Islet of Langerhans (tissue), 1 donor: ENCODE measurements at regions not wholly inside any gene's neighbourhood (a gene's known extent, or its start where the extent isn't known, plus 50 kb on each side); places are given as distances from the start of the nearest gene placed in this dataset.

Source experiments
- FAIRE-seq: peaks from one replicate; lab custom pipeline; 2011; peaks lifted over from hg19 to GRCh38; lab: Jason Lieb, UNC

DNA sequence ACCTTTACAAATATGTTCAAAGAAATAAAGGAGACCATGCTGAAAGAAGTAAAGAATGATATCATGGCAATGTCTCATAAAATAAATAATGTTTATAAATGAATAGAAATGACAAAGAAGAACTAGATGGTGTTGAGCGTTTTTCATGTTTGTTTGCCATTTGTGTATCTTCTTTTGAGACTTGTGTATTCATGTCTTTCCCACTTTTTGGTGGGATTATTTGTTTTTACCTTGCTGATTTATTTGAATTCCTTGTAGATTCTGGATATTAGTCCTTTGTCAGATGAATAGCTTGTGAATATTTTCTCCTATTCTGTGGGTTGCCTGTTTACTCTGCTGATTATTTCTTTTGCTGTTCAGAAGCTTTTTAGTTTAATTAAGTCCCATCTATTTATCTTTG lies 732.4 kb downstream of the FAT4 start:
- no peak for FAIRE-seq

DNA sequence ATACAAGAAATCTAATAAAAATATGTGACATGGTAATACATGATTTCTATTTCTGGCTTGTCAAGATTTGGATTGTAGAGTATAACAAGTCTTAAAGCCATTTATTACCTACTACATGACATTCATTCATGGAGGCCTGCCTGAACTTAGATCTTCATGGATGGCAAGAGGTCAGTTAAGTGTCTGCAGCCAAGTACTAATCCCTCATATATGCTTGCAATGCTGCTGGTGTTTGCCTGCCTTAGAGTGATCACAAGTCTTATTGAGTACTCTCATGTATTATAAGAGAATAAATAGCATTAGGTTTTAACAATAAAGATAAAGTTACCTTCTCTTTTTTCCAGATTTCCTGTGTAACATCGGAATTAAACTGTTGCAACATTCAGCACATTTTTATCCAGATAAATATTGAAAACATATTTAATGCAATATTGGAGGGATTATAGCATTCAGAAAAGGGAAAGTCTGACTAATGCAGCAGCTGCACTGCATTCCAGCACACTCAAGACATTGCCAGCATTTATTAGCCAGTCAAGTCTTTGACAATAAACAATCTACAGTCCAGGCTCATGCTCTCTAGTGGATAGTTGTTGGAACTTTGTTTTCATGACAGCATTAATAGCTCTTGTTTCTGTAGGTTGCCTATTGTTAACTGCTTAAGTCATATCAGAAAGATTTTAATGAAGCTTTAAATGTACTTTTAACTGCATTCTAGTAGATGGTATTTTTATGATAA lies 737.1 kb downstream of the FAT4 start:
- FAIRE-seq, result no peak

DNA sequence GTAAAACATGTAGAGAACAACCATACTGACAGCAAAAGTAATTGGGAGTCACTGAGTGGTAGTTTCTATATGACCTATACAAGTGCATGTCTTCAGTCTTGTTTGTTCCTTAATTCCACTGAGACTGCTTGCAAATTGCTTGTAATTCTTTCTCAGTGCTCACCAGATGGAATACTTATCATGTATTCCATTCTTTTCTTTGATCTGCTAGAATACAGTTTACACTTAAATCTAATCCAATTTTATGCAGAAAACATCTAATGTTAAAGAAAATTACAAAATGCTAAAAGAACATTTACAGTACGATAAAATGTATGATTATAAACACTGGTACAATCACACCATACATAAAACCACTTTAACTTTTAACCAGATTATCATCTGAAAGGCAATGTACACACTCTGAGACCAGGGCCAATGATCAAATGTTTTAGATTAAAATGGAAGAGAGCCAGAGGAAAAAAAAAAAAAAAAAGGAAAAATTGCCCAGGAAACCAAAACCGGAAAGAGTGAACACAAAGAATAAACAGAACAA lies 741.4 kb downstream of the FAT4 start:
- no peak for FAIRE-seq

DNA sequence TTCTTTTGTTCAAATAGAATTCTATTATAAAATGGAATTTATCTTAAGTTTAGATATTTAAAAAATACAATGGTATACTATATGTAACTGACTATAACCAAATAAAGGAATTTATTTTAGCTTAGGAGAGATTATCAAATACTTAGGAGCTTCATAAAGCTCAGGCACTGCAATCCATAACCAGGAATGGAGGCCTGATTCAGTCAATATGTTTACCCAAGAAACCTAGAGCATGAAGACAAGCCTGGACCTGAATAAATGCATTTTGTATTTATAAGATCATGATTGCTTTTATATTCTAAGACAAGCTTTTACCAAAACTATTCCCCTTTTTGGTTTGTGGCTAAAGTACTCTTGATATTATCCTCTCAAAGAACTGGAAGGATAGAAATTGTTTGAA lies 742.6 kb downstream of the FAT4 start:
- no peak for FAIRE-seq

DNA sequence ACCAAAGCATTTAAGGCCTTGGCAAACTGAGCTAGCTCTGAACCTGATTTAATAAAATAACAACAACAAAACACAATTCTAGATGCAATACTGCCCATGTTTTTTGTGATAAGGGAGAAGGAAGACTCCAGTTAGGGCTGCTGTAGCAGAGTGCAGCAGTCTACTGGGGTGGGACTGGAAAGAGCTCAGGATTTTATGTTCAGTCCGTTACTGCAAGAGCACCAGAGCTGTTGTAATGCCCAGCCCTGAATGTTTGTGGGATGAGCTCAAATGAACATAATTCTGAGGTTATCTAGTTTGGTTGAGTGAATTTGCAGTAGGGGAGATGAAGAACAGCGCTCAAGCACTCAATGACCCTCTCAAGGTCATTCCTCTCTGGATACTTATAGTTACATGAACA lies 743.8 kb downstream of the FAT4 start:
- no peak for FAIRE-seq

DNA sequence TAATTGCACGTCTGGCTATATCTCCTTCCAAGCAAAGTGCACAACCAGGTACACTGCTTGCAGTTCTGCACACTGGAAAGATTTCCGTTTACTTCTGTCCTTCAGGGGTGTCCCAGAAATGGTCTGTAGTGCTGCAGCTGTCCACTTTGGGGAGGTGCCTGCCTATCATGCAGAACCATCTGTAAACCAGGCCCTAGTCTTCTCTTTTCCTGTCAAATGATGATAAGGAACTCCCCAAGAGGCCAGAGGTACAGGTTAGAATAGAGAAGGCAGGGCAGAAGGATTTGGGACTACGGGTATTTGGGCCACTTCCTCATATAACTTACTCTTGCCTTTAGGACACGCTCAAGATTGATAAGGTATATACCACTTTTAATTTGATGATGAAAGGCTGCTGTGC lies 746.9 kb downstream of the FAT4 start:
- no peak for FAIRE-seq

DNA sequence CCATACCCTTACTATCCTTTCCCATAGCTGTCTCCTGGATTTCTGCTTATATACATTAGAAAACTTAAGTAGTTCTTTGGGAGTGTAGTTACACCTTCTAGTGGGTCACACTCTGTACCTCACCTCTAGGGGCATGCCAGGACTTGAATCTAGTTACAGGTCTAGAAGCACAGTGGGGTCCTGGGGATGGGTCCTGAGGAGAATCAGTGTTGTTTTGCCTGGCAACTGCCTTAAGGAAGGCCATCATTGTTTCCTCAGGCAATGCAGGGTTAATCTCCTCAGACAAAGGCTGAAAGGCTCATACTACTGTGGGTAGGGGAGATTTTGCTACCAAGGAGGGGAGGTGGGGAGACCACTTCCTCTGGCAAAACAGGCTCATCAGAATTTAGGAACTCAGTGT lies 750.3 kb downstream of the FAT4 start:
- FAIRE-seq, result no peak

DNA sequence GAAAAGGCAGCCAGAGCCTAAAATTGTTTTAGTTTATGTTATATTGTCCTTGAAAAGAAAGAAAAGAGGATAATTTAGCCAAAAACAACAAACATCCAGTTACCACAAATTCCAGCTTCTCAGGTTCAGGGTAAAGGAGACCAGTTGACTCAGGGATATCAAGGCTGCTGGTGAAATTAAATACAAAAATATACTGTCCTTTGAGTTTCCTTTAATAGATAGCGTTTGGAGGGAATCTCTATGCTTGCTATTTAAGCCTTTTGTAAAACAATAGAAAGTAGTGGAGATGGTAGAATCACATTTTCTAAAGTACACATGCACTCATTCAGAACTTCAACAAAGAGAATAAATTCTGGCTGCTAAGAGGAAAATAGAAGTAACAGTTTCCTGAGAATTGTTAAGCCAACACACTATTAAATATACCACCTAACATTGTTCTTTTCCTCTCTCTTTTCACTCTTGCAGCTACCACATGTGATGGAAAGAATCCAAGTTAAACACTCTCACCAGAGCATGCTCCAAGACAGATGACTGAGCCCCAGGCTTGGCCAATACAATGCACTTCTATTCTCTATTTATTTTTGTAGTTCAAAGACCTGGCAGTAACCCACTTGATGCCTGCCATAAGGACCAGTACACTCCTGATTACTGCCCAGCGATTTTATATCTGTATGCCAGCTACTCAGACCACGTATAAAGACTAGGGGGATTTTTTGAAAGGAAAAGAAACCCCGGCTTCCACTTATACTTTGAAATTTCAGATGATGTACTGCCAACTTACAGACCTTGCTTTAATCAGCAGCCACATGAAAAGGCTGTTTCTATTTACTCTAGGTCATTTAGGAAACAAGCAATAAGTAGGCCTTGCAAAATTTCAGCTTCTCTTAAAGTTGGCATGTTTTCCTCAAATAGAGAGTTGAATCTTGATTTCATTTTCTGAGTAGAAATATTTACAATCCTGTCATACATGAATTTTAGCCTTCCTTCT lies 756.9 kb downstream of the FAT4 start:
- FAIRE-seq, result no peak

DNA sequence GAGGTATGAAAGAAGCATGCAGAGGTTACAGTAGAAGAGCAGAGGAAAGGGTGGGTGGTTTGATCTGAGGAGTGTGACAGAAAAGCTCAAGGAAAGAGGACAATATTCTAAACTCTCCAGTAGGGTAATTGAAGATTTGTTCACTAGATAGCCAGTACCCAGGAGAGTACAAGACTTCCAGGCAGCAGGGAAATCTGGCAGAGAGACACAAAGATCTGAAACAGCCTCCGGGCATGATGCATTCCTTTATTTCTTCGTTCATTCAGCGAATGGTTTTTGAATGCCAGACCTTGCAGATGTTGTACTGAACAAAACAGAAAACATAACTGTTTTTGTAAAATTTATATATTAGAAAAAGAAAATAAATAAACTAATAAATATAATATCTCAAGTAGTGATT lies 766.6 kb downstream of the FAT4 start:
- no peak for FAIRE-seq

DNA sequence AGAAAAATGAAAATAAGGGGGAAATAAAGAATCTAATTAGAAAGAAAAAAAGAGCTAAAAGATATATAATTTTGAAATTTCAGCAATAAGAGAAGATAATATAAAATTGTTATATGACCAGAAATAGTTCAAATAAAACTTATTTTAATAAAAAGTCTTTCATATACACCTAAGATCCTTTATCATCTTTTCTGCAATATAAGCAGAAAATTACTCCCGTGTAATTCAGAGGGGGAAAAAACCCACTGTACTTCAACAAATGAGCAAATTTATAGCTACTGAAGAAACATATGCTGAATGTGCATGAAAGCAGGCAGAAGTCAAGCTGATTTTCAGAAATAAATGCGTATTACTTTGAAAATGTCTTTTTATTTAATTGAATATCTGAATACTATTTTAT lies 771.3 kb downstream of the FAT4 start:
- no peak for FAIRE-seq

DNA sequence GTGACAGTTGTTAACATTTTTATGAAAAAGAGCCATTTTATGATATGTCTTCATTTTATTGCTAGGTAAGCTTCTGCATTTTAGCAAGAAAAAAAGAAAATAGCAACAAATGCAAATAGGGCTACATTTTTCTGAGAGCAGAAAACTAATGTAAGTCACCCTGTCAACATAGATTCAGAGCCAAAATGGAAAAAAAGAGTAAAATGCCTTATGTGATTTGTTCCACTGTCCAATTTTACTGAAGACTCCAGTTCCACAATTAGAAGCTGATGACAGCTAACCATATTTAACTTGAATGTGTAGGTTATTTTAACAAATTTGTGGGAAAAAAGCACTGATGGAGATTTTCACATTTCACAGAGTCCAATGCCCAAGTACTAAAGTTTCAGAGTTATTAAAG lies 772.3 kb downstream of the FAT4 start:
- FAIRE-seq, result no peak

DNA sequence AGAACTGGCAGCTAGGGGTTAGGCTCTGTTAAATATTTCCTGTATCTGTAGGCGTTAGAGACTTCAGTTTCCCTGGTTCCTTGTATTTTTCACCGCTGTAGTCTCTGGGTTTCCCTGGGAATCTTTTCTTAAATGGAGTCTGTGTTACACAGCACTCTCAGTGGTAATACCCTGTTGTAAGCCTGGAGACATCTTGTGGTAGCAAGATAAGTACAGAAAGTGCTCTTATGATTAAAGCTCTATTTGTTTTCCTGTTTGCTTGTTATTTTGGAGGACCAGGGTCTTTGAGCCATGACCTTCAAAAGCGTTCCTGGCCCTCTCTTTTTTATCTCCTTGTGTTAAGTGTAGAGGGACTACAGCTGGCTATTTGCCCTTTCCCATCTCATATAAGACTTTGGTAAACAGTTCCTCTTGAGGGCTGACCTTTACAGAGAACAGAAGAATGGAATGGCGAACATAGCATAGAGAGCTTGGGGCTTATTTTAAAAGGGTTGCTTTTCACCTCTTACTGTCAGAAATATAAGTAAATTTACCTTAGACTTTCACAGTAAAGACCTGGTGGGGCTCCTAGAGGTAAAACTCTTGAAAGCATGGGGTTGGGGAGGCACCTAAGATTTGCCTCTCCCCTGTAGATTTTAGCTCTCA lies 782.5 kb downstream of the FAT4 start:
- no peak for FAIRE-seq

DNA sequence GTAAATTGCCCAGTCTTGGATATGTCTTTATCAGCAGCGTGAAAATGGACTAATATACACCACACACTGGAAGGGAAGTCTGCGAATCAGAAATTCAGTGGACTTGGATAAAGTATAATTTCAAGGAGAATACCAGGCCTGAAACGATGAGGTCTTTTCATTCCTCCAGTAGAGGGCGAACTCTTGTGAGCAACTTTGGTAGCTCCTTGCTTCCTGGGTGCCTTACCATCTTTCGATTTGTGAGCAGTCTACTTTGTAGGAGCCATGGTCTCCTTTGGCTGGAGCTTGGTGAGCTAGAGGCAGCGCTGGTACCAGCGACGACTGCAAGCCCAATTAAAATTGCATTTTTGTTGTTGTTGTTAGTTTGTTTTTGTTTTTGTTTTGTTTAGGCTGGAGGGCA lies 791.9 kb downstream of the FAT4 start:
- FAIRE-seq, result no peak

DNA sequence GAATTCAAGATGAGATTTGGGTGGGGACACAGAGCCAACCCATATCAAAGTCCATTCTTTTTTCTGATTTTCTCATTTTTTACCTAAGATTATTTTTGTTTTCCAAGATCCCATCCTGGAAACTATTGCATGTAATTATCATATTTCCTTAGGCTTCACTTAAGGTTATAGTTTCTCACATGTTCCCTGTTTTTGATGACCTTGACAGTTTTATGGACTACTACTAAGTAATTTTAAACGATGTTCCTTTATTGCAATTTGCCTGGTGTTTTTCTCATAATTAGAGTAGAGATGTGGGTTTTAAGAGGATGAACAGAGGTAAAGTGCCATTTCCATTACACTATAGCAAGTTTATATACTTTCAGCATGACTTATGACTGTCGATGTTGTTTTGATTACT lies 795.1 kb downstream of the FAT4 start:
- no peak for FAIRE-seq

DNA sequence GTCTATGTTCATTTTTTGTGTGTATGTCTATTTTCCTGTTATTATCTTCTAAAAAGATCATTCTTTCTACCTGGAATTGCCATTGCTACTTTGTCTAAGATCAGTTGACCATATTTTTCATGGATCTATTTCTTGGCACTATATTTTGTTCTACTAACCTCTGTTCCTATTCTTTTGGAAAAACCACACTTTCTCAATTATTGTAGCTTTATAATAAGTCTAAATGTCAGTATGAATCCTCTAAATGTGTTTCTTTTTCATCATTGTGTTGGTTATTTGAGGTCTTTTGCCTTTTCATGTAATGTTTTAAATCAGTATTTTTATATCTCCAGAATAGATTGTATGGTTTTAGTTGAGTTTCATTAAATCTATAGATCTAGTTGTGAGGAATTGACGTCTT lies 798.3 kb downstream of the FAT4 start:
- FAIRE-seq, result no peak

DNA sequence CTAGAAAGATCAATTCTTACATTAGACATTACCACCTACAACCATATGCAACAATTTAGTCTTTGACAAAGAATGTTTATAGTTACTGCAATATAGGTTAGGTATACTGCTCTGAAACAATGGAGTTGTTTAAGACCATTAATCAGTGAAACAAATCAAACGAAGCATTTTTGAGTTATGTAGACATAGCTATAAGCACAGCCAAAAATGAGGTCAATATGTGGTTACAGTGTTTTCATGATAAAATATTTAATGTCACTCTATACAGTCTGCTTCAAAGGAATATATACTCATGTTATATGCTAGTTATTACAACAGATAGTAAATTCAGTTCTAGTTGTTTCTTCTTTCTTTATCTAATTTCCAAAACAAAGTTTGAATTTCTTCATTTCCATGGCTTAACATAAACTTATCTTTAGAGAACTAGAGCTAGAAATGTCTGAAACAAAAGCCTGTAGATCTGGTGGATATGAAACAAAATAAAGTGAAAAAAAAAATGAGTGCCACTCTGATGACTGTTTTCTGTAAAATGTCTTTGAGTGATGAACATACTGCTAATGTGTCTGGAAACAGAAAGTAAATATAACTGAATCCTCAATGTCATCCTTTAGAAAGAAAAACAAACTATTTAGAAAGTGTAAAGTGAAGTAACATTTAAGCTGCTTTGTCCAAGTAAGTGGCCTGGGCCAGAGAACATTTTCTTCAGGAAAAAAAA lies 809.0 kb downstream of the FAT4 start:
- FAIRE-seq, result no peak

DNA sequence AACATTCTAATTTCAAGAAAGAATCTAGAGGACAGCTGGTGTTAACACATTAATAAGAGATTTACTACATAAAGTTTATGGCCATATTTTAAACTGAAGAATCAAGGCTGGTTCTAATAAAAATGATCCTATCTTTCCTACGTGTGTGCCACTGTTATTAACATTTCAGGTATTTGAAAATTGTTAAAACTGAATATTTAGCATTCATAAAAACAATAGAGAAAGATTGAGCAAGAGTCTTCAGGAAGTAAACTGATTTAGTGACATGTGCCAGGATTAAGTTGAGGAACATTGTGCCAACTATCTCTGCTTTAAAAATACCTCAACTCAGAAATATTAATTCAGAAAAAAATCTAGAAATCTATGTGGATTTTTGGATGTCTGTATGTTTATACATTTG lies 810.1 kb downstream of the FAT4 start:
- no peak for FAIRE-seq

DNA sequence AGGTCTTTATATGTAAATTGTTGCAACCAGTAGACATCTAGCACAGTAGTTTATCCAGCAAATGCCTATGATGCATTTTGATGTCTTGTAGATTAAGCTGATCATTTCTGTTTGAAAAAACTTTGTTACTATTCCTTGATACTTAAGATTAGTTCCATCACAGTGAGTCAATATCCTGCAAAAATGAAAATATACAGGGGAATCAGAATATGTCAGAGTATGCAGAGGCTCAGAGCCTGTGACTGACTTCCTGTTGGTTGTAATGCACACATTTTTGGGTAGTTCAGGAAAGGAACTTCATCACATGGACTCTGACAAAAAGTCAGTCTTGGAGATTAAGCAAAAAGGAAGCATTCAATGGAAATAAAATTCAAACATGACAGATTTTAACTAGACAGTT lies 815.5 kb downstream of the FAT4 start:
- no peak for FAIRE-seq

DNA sequence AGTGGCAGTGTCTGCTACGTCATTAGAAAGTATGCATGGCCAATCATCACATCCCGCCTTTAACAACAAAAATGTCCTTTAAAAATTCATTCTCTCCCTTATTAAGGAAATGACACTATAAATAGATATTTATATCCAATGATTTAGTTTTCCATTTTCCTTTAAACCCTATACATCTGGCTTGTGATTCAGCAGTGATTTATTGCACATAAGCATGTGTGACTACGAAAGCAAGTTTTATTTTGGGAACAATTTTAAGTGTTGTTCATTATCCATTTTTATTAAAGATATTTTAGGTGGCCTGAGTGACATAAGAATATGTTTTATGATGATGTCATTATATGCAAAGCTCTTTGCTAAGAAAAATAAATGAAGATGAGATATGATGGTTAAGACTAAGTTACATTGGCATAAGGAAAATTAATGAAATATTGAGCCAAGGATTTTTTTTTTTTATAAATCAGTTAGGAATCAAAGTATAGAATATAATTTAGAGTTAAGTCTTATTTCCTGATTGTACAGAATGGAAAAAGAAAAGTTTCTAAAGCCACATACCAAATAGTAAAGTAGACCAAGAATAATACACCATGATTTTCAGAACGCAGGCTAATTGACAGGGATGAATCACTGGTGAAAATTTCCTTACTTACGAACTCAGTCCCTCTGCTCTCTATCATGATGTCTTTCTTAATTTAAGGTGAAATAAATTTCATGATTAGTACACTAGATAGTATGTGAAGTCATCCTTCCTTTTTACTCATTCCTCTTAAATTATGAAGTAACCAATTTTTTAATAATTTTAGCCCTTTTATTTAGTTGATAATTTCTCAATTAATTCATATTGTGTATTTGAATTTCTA lies 822.4 kb downstream of the FAT4 start:
- FAIRE-seq, result no peak

DNA sequence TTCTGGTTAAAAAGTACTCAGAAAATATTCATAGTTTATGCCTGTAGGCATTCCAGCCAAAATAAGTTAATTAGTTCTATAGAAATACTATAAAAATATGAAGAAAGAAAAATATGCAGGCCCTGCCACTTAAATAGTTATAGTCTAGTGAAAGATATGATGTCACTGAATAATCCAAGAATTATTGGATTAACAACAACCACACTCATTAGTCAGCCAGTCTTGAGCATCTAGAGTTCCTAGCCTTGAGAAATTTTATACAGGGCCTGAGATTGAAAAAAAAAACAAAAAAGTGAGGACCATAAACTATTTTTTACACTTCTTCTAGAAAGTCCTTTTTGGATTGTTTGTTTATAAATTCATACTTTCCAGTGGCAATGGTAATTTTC lies 823.0 kb downstream of the FAT4 start:
- no peak for FAIRE-seq

DNA sequence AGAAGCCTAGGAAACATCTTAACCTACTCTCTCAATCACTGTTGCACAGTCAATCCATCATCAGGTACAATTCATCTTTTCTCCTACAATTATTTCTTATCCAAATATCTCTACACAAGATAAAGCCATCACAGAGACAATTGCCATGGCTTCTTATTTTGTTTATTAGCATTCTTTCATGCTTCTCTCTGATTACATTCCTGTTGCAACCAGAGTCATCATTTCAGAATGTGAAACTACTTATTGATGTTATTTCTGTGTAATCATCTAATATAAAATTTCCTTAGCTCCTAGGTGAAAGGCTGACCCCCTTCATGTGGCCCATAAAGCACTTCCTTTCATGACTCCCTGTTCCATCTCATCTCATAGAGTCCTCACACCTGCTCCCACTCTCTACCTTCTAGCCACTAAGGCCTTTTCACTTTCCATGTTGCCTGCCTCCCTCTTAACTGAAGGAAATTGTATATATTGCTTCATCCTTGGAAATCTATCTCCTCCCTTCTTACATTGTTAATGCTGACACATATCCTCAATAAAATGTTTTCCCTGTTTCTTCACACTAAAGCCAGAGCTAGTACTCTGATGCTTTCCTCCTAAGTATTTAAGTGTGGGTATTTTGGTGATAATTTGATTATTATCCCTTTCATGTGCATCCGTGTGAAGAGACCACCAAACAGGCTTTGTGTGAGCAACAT lies 829.9 kb downstream of the FAT4 start:
- no peak for FAIRE-seq
